HEK293 (cell line): ENCODE measurements at regions not wholly inside any gene's neighbourhood (a gene's known extent, or its start where the extent isn't known, plus 50 kb on each side); places are given as distances from the start of the nearest gene placed in this dataset.
A peak's percentile ranks its signal among the peaks of the same experiment; 100 is the strongest.

ENCODE experiments used
- CTCF ChIA-PET: fragments of 350-600 bp; formaldehyde crosslinking; extraction: SDS; loops from one replicate; lab custom pipeline; 2021; ENCODE audit warnings: antibody characterized with exemption; lab: Yijun Ruan, JAX
- POLR2A ChIA-PET: fragments of 300-600 bp; formaldehyde crosslinking; extraction: SDS; loops from one replicate; lab custom pipeline; 2020; ENCODE audit warnings: antibody characterized with exemption, inconsistent platforms; lab: Yijun Ruan, JAX
- H3K27ac ChIP-seq: fragments of 200-500 bp; sonication (Bioruptor generic); 2 replicates; pipeline ENCODE4 v1.5.1; 2014; ENCODE audit warnings: low read depth, low read length, control low read depth, inconsistent platforms; ENCODE audit errors: extremely low read depth
- H3K36me3 ChIP-seq, 2 experiments: fragments of 200-500 bp in 1 of 2; sonication (Bioruptor generic) in 1 of 2; 1 replicate in 1 of 2; 2 replicates in 1 of 2; pipeline ENCODE4 v1.5.1; 2014 to 2017; ENCODE audit warnings: inconsistent platforms in 2 of 2, low read length in 2 of 2; ENCODE audit not compliant: control insufficient read depth in 2 of 2, insufficient read depth in 1 of 2
- H3K4me1 ChIP-seq: fragments of 200-500 bp; sonication (Bioruptor generic); 2 replicates; pipeline ENCODE4 v1.5.1; 2014; ENCODE audit warnings: mild to moderate bottlenecking, low read length, inconsistent platforms; ENCODE audit not compliant: control insufficient read depth, insufficient read depth
- H3K4me3 ChIP-seq: 2 replicates; pipeline ENCODE4 v1.5.1; 2011; ENCODE audit warnings: low read depth, mild to moderate bottlenecking, control low read depth, low read length, moderate library complexity
- H3K9me3 ChIP-seq: fragments of 200-500 bp; sonication (Bioruptor generic); 2 replicates; pipeline ENCODE4 v1.5.1; 2014; ENCODE audit warnings: low read depth, low read length, inconsistent platforms; ENCODE audit not compliant: control insufficient read depth, insufficient read depth
- AEBP2 ChIP-seq: fragments of 450-650 bp; formaldehyde crosslinking; IDR thresholded peaks from 2 replicates; pipeline ENCODE4 v1.5.1; 2016; ENCODE audit warnings: missing biosample characterization, missing genetic modification characterization, borderline replicate concordance
- FEZF1 ChIP-seq: fragments of 450-650 bp; formaldehyde crosslinking; IDR thresholded peaks from 2 replicates; pipeline ENCODE4 v1.5.1; 2016; ENCODE audit warnings: missing biosample characterization, missing genetic modification characterization
- GLI2 ChIP-seq: fragments of 450-650 bp; formaldehyde crosslinking; IDR thresholded peaks from 2 replicates; pipeline ENCODE4; 2017; ENCODE audit warnings: missing biosample characterization, missing genetic modification characterization, low read depth, borderline replicate concordance
- IKZF3 ChIP-seq: fragments of 450-650 bp; IDR thresholded peaks from 2 replicates; pipeline ENCODE4 v1.5.0; 2018; ENCODE audit warnings: missing biosample characterization, mild to moderate bottlenecking, missing genetic modification characterization, moderate library complexity
- KLF9 ChIP-seq: fragments of 450-650 bp; formaldehyde crosslinking; IDR thresholded peaks from 2 replicates; pipeline ENCODE4 v1.5.1; 2016; ENCODE audit warnings: missing biosample characterization, missing genetic modification characterization, low read depth
- OSR2 ChIP-seq: fragments of 450-650 bp; formaldehyde crosslinking; IDR thresholded peaks from 2 replicates; pipeline ENCODE4 v1.5.1; 2016; ENCODE audit warnings: missing biosample characterization, missing genetic modification characterization
- PRDM2 ChIP-seq: fragments of 450-650 bp; formaldehyde crosslinking; IDR thresholded peaks from 2 replicates; pipeline ENCODE4 v1.5.1; 2016; ENCODE audit warnings: missing biosample characterization, missing genetic modification characterization, borderline replicate concordance
- SP3 ChIP-seq: fragments of 450-650 bp; formaldehyde crosslinking; IDR thresholded peaks from 2 replicates; pipeline ENCODE4 v1.5.1; 2016; ENCODE audit warnings: missing biosample characterization, missing genetic modification characterization
- TRIM28 ChIP-seq: IDR thresholded peaks from 2 replicates; pipeline ENCODE4 v1.6.1; 2011; ENCODE audit warnings: low read length, control low read depth, borderline replicate concordance
- ZBTB17 ChIP-seq: fragments of 450-650 bp; formaldehyde crosslinking; IDR thresholded peaks from 2 replicates; pipeline ENCODE4 v1.5.1; 2016; ENCODE audit warnings: missing biosample characterization, missing genetic modification characterization
- ZBTB48 ChIP-seq: fragments of 450-650 bp; formaldehyde crosslinking; IDR thresholded peaks from 2 replicates; pipeline ENCODE4 v1.5.1; 2016; ENCODE audit warnings: missing biosample characterization, missing genetic modification characterization
- ZBTB8A ChIP-seq: fragments of 450-650 bp; formaldehyde crosslinking; IDR thresholded peaks from 2 replicates; pipeline ENCODE4 v1.5.1; 2016; ENCODE audit warnings: missing biosample characterization, missing genetic modification characterization
- ZFP3 ChIP-seq: fragments of 450-650 bp; formaldehyde crosslinking; IDR thresholded peaks from 2 replicates; pipeline ENCODE4 v1.5.1; 2016; ENCODE audit warnings: low read depth, missing biosample characterization, missing genetic modification characterization
- ZIC2 ChIP-seq: fragments of 450-650 bp; formaldehyde crosslinking; IDR thresholded peaks from 2 replicates; pipeline ENCODE4 v1.5.1; 2016; ENCODE audit warnings: missing biosample characterization, missing genetic modification characterization
- ZNF10 ChIP-seq: fragments of 450-650 bp; formaldehyde crosslinking; IDR thresholded peaks from 2 replicates; pipeline ENCODE4 v1.5.1; 2017; ENCODE audit warnings: missing biosample characterization, missing genetic modification characterization
- ZNF335 ChIP-seq: fragments of 450-650 bp; formaldehyde crosslinking; conservative IDR thresholded peaks from 2 replicates; pipeline ENCODE4 v1.5.1; 2016; ENCODE audit warnings: missing biosample characterization, missing genetic modification characterization
- ZNF341 ChIP-seq: fragments of 450-650 bp; formaldehyde crosslinking; IDR thresholded peaks from 2 replicates; pipeline ENCODE4; 2016; ENCODE audit warnings: low read depth, missing biosample characterization, missing genetic modification characterization
- ZNF423 ChIP-seq: fragments of 450-650 bp; formaldehyde crosslinking; IDR thresholded peaks from 2 replicates; pipeline ENCODE4 v1.5.1; 2016; ENCODE audit warnings: missing biosample characterization, missing genetic modification characterization
- ZNF426 ChIP-seq: fragments of 450-650 bp; formaldehyde crosslinking; IDR thresholded peaks from 2 replicates; pipeline ENCODE4 v1.5.1; 2017; ENCODE audit warnings: missing biosample characterization, missing genetic modification characterization, mild to moderate bottlenecking, inconsistent platforms, moderate library complexity
- ZNF521 ChIP-seq: fragments of 450-650 bp; formaldehyde crosslinking; IDR thresholded peaks from 2 replicates; pipeline ENCODE4 v1.5.1; 2017; ENCODE audit warnings: missing biosample characterization, mild to moderate bottlenecking, missing genetic modification characterization
- ZNF530 ChIP-seq: fragments of 450-650 bp; formaldehyde crosslinking; IDR thresholded peaks from 2 replicates; pipeline ENCODE4 v1.5.1; 2016; ENCODE audit warnings: low read depth, missing biosample characterization, missing genetic modification characterization
- ZNF561 ChIP-seq: fragments of 450-650 bp; IDR thresholded peaks from 2 replicates; pipeline ENCODE4 v1.5.1; 2018; ENCODE audit warnings: missing biosample characterization, missing genetic modification characterization, borderline replicate concordance
- ZNF610 ChIP-seq: fragments of 450-650 bp; formaldehyde crosslinking; IDR thresholded peaks from 2 replicates; pipeline ENCODE4 v1.5.1; 2016; ENCODE audit warnings: missing biosample characterization, missing genetic modification characterization, borderline replicate concordance
- ZNF621 ChIP-seq: fragments of 450-650 bp; formaldehyde crosslinking; IDR thresholded peaks from 2 replicates; pipeline ENCODE4 v1.5.1; 2017; ENCODE audit warnings: missing biosample characterization, missing genetic modification characterization

- Histone ChIP-seq H3K9me3 (no peaks in the 10 kb centered on the region), H3K27ac (peak overlapping the region; percentile 45; the same call in 1 of the 2 replicates), H3K36me3 (no peaks in the 10 kb centered on the region), H3K4me1 (peaks cover 6% of the 10 kb centered on the region), H3K4me3 (no peak overlapping the region)
- ChIA-PET POLR2A (no interaction called here), CTCF (interaction anchor here (0.6 kb wide), 1 partner anchor 548 kb away, joined by 3 read pairs; no protein-coding TSS in a partner anchor)
- no peak for TF ChIP-seq GLI2 (tag by site-specific recombination)
- TF ChIP-seq ZNF426 = no peak
- TF ChIP-seq ZIC2 (tag by site-specific recombination) = peak; percentile 90
- TF ChIP-seq SP3 (tag by site-specific recombination) = no peak
- TF ChIP-seq TRIM28 = peak; percentile 73; the same call in 1 of the 2 replicates
- TF ChIP-seq ZNF610 (tag by site-specific recombination) = 0 out of 2 replicates have a peak, but pooled peaks have one; percentile 39
- TF ChIP-seq ZNF423 (tag by site-specific recombination) = peak; percentile 73; the same call in 1 of the 2 replicates
- TF ChIP-seq ZNF561 = peak; percentile 65; the same call in 1 of the 2 replicates
- no peak for TF ChIP-seq AEBP2 (tag by site-specific recombination)
- no peak for TF ChIP-seq ZFP3 (tag by site-specific recombination)
- TF ChIP-seq ZBTB48 = no peak
- TF ChIP-seq IKZF3 (tag by site-specific recombination) = 0 out of 2 replicates have a peak, but pooled peaks have one; percentile 8
- 0 out of 2 replicates have a peak, but pooled peaks have one; percentile 19 for TF ChIP-seq ZBTB8A (tag by site-specific recombination)
- 0 out of 2 replicates have a peak, but pooled peaks have one; percentile 20 for TF ChIP-seq FEZF1 (tag by site-specific recombination)
- peak; percentile 44; the same call in 1 of the 2 replicates for TF ChIP-seq ZNF341 (tag by site-specific recombination)
- TF ChIP-seq ZNF10 (tag by site-specific recombination) = no peak
- peak; percentile 83 for TF ChIP-seq OSR2 (tag by site-specific recombination)
Measured at GRCh38 chr10:44233561-44234482, 151.1 kb downstream of the CXCL12 start.

- ChIA-PET CTCF (no interaction called here), POLR2A (no interaction called here)
- no peak overlapping the region for H3K4me3 ChIP-seq
- TF ChIP-seq KLF9 (no peak), ZNF621 (tag by site-specific recombination) (no peak), ZNF335 (tag by site-specific recombination) (no peak), ZNF530 (no peak), ZBTB17 (tag by site-specific recombination) (no peak), PRDM2 (no peak), ZNF521 (no peak), ZBTB48 (no peak)
Measured at GRCh38 chr10:44217274-44217820, 167.6 kb downstream of the CXCL12 start.

More at GRCh38 chr10:44217274-44217820, 167.6 kb downstream of the CXCL12 start:
- H3K4me1 ChIP-seq = no peaks in the 10 kb centered on the region
- no peak overlapping the region for H3K27ac ChIP-seq
- no peaks in the 10 kb centered on the region; the same call in 1 of the 2 replicates for H3K9me3 ChIP-seq
- H3K36me3 ChIP-seq = no peaks in the 10 kb centered on the region
